ENCODE measurements at regions not wholly inside any gene's neighbourhood (a gene's known extent, or its start where the extent isn't known, plus 50 kb on each side); places are given as distances from the start of the nearest gene placed in this dataset.

- DNase-seq = peak in 2 of 5 experiments; percentile 1 to 4
Measured at GRCh38 chr15:25182736-25183445, 228.1 kb downstream of the SNRPN start.

GRCh38 chr15:25183581-25184251 is 228.9 kb downstream of the SNRPN start:
- DNase-seq = peak in 1 of 5 experiments; percentile 0

GRCh38 chr15:25184356-25185155 is 229.8 kb downstream of the SNRPN start:
- DNase-seq = no peak

GRCh38 chr15:25185156-25185710 is 230.4 kb downstream of the SNRPN start:
- no peak for DNase-seq

GRCh38 chr15:25185791-25186190 is 231.0 kb downstream of the SNRPN start:
- no peak for DNase-seq

GRCh38 chr15:25186411-25186810 is 231.6 kb downstream of the SNRPN start:
- DNase-seq = no peak

GRCh38 chr15:25186906-25187645 is 232.3 kb downstream of the SNRPN start:
- DNase-seq = no peak

GRCh38 chr15:25188051-25188450 is 233.3 kb downstream of the SNRPN start:
- DNase-seq = no peak

- no peak for DNase-seq
Measured at GRCh38 chr15:25188551-25189101, 233.8 kb downstream of the SNRPN start.

GRCh38 chr15:25189551-25189950 is 234.8 kb downstream of the SNRPN start:
- DNase-seq = no peak

GRCh38 chr15:25192651-25193050 is 237.9 kb downstream of the SNRPN start:
- no peak for DNase-seq

GRCh38 chr15:25207369-25207768 is 231.5 kb downstream of the UBE3A start:
- no peak for DNase-seq

GRCh38 chr15:25208735-25209134 is 230.1 kb downstream of the UBE3A start:
- no peak for DNase-seq

GRCh38 chr15:25220834-25221233 is 218.0 kb downstream of the UBE3A start:
- DNase-seq = no peak

- DNase-seq = no peak
Measured at GRCh38 chr15:25224396-25224795, 214.4 kb downstream of the UBE3A start.

- no peak for DNase-seq
Measured at GRCh38 chr15:25226360-25226759, 212.5 kb downstream of the UBE3A start.

GRCh38 chr15:25228261-25228660 is 210.6 kb downstream of the UBE3A start:
- no peak for DNase-seq

GRCh38 chr15:25230442-25230841 is 208.4 kb downstream of the UBE3A start:
- DNase-seq = no peak

GRCh38 chr15:25233766-25234350 is 205.0 kb downstream of the UBE3A start:
- no peak for DNase-seq

GRCh38 chr15:25234831-25235230 is 204.0 kb downstream of the UBE3A start:
- DNase-seq = no peak

- no peak for DNase-seq
Measured at GRCh38 chr15:25235391-25235790, 203.4 kb downstream of the UBE3A start.

Measured in T-helper 2 cell (primary cell).